Transverse colon (tissue), 4 donors: ENCODE measurements at regions not wholly inside any gene's neighbourhood (a gene's known extent, or its start where the extent isn't known, plus 50 kb on each side); places are given as distances from the start of the nearest gene placed in this dataset.

Experiments used
- CTCF ChIP-seq, 5 experiments: fragments of 200-600 bp in 3 of 5; fragments of 450-650 bp in 2 of 5; sonication (generic) in 3 of 5; IDR thresholded peaks; 1 replicate in 2 of 5; 2 replicates in 3 of 5; pipeline ENCODE4 v1.5.1; 2016 to 2017; ENCODE audit warnings: antibody characterized with exemption in 5 of 5, inconsistent platforms in 3 of 5, mild to moderate bottlenecking in 2 of 5, moderate library complexity in 1 of 5
- EP300 ChIP-seq: sonication (generic); formaldehyde crosslinking; IDR thresholded peaks from one replicate; pipeline ENCODE4 v1.6.1; 2017; ENCODE audit warnings: antibody characterized with exemption, low read depth
- POLR2A ChIP-seq: fragments of 450-650 bp; IDR thresholded peaks from one replicate; pipeline ENCODE4 v1.6.1; 2016; ENCODE audit warnings: antibody characterized with exemption, mild to moderate bottlenecking, moderate library complexity
- POLR2AphosphoS5 ChIP-seq, 3 donors: sonication (generic); formaldehyde crosslinking; IDR thresholded peaks; one replicate each; pipeline ENCODE4 v1.6.1; 2016; ENCODE audit warnings: antibody characterized with exemption in 3 of 3

- TF ChIP-seq POLR2A (no peak), POLR2AphosphoS5 (IDR thresholded peaks at IDR 0.05) (no peak), CTCF (IDR thresholded peaks at IDR 0.05) (no peak), EP300 (no peak)
These were observed 156.8 kb downstream of the CYP26B1 start for GRCh38 chr2:71990826-71991225.
